ENCODE measurements at regions not wholly inside any gene's neighbourhood (a gene's known extent, or its start where the extent isn't known, plus 50 kb on each side); places are given as distances from the start of the nearest gene placed in this dataset.
A peak's percentile ranks its signal among the peaks of the same experiment; 100 is the strongest.

- H3K9ac ChIP-seq (ENCODE audit: low read length): no peak overlapping the region
- H2BK15ac ChIP-seq (ENCODE audit: low read depth, poor library complexity, severe bottlenecking): no peak overlapping the region
- no peak overlapping the region for H4K91ac ChIP-seq (ENCODE audit: low read length)
- no peaks in the 10 kb centered on the region for H3K79me1 ChIP-seq (replicated peaks; ENCODE audit: low read length, poor library complexity, severe bottlenecking)
- no peak overlapping the region for H3K4ac ChIP-seq (ENCODE audit: low read depth in 1 of 2, low read length in 2 of 2)
- H3K36me3 ChIP-seq (ENCODE audit: control insufficient read depth in 1 of 2, insufficient read depth in 2 of 2, low read depth in 1 of 2, low read length in 2 of 2): no peaks in the 10 kb centered on the region
- no peak overlapping the region for H3K4me2 ChIP-seq (ENCODE audit: low read length, poor library complexity, severe bottlenecking)
- H2BK120ac ChIP-seq (ENCODE audit: low read depth, low read length): no peak overlapping the region
- no peak overlapping the region for H2BK12ac ChIP-seq (ENCODE audit: low read length in 2 of 2)
- no peak overlapping the region for H3K23ac ChIP-seq (ENCODE audit: low read length in 2 of 2)
- H3K18ac ChIP-seq (ENCODE audit: low read depth in 1 of 2, low read length in 2 of 2): no peak overlapping the region
- no peaks in the 10 kb centered on the region for H3K9me3 ChIP-seq (ENCODE audit: control insufficient read depth, low read length)
- no peak overlapping the region for H2AK5ac ChIP-seq (ENCODE audit: low read length, severe bottlenecking)
- no peak overlapping the region for H3K27ac ChIP-seq (ENCODE audit: low read length, poor library complexity, severe bottlenecking)
- no peak overlapping the region for H3K4me3 ChIP-seq (ENCODE audit: insufficient read depth in 1 of 2, low read depth in 1 of 2, low read length in 2 of 2)
- DNase-seq: peak; percentile 40
- H3K14ac ChIP-seq (ENCODE audit: low read length in 2 of 2): no peak overlapping the region
- H2BK5ac ChIP-seq (ENCODE audit: low read depth, low read length, poor library complexity, severe bottlenecking): no peak overlapping the region
- H4K8ac ChIP-seq (ENCODE audit: low read length): no peak overlapping the region
- H3K4me1 ChIP-seq (ENCODE audit: control insufficient read depth, insufficient read depth, low read depth, low read length): no peaks in the 10 kb centered on the region
- no peak overlapping the region for H2AFZ ChIP-seq (ENCODE audit: low read depth, low read length)
- WGBS: 67% methylated on average over 3 of the region's 3 CpGs
- peaks cover 0 to 16% of the 10 kb centered on the region in 2 experiments for H3K27me3 ChIP-seq (ENCODE audit: control insufficient read depth in 1 of 2, insufficient read depth in 1 of 2, low read length in 2 of 2)
Observed at GRCh38 chr4:85058551-85058950, 92.1 kb upstream of the WDFY3 start.

DNA sequence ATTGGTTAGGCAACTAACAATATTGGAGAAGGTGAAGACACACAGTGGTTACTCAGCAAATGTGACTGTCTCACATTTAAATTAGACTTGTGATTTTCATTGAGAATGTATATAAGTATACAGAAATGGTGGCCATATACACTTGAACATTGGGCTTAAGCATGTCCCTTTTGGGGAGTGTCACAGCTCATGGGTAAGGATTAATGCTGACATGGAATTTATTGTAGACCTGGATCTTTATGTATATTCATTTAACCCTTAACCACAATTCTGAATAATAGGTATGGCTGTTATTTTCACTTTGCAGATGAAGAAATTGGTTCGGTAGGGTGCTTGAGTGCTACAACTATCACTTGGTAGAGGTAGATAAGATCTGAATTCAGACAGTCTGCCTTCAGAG is 95.5 kb upstream of the WDFY3 start:
- Histone ChIP-seq H3K4me2 (ENCODE audit: low read length, poor library complexity, severe bottlenecking) (no peak overlapping the region), H3K14ac (ENCODE audit: low read length in 2 of 2) (no peak overlapping the region), H3K4ac (ENCODE audit: low read depth in 1 of 2, low read length in 2 of 2) (no peak overlapping the region), H3K36me3 (ENCODE audit: control insufficient read depth in 1 of 2, insufficient read depth in 2 of 2, low read depth in 1 of 2, low read length in 2 of 2) (no peaks in the 10 kb centered on the region), H2BK15ac (ENCODE audit: low read depth, poor library complexity, severe bottlenecking) (no peak overlapping the region), H3K27ac (ENCODE audit: low read length, poor library complexity, severe bottlenecking) (no peak overlapping the region), H2BK12ac (ENCODE audit: low read length in 2 of 2) (no peak overlapping the region), H2BK5ac (ENCODE audit: low read depth, low read length, poor library complexity, severe bottlenecking) (no peak overlapping the region), H3K79me1 (replicated peaks; ENCODE audit: low read length, poor library complexity, severe bottlenecking) (no peaks in the 10 kb centered on the region), H3K9me3 (ENCODE audit: control insufficient read depth, low read length) (no peaks in the 10 kb centered on the region), H3K9ac (ENCODE audit: low read length) (no peak overlapping the region), H3K23ac (ENCODE audit: low read length in 2 of 2) (no peak overlapping the region), H2AFZ (ENCODE audit: low read depth, low read length) (no peak overlapping the region), H3K27me3 (ENCODE audit: control insufficient read depth in 1 of 2, insufficient read depth in 1 of 2, low read length in 2 of 2) (peaks cover 0 to 8% of the 10 kb centered on the region in 2 experiments), H4K8ac (ENCODE audit: low read length) (no peak overlapping the region), H3K4me1 (ENCODE audit: control insufficient read depth, insufficient read depth, low read depth, low read length) (no peaks in the 10 kb centered on the region), H3K18ac (ENCODE audit: low read depth in 1 of 2, low read length in 2 of 2) (no peak overlapping the region), H4K91ac (ENCODE audit: low read length) (no peak overlapping the region), H2AK5ac (ENCODE audit: low read length, severe bottlenecking) (no peak overlapping the region), H3K4me3 (ENCODE audit: insufficient read depth in 1 of 2, low read depth in 1 of 2, low read length in 2 of 2) (no peak overlapping the region), H2BK120ac (ENCODE audit: low read depth, low read length) (no peak overlapping the region)
- no CpG with 5 or more reads among the region's 1 CpG for WGBS
- DNase-seq: no peak

GRCh38 chr4:85062466-85062865 is 96.0 kb upstream of the WDFY3 start:
- no peak overlapping the region for H3K4ac ChIP-seq (ENCODE audit: low read depth in 1 of 2, low read length in 2 of 2)
- no peak overlapping the region for H2BK12ac ChIP-seq (ENCODE audit: low read length in 2 of 2)
- no peaks in the 10 kb centered on the region for H3K36me3 ChIP-seq (ENCODE audit: control insufficient read depth in 1 of 2, insufficient read depth in 2 of 2, low read depth in 1 of 2, low read length in 2 of 2)
- H3K9me3 ChIP-seq (ENCODE audit: control insufficient read depth, low read length): no peaks in the 10 kb centered on the region
- no peak overlapping the region for H3K23ac ChIP-seq (ENCODE audit: low read length in 2 of 2)
- H2BK5ac ChIP-seq (ENCODE audit: low read depth, low read length, poor library complexity, severe bottlenecking): no peak overlapping the region
- no peak overlapping the region for H3K27ac ChIP-seq (ENCODE audit: low read length, poor library complexity, severe bottlenecking)
- H2BK120ac ChIP-seq (ENCODE audit: low read depth, low read length): no peak overlapping the region
- no peak overlapping the region for H2AK5ac ChIP-seq (ENCODE audit: low read length, severe bottlenecking)
- no peak overlapping the region for H3K14ac ChIP-seq (ENCODE audit: low read length in 2 of 2)
- no peak overlapping the region for H3K9ac ChIP-seq (ENCODE audit: low read length)
- H4K8ac ChIP-seq (ENCODE audit: low read length): no peak overlapping the region
- H3K79me1 ChIP-seq (replicated peaks; ENCODE audit: low read length, poor library complexity, severe bottlenecking): no peaks in the 10 kb centered on the region
- DNase-seq: no peak
- peaks cover 0 to 8% of the 10 kb centered on the region in 2 experiments for H3K27me3 ChIP-seq (ENCODE audit: control insufficient read depth in 1 of 2, insufficient read depth in 1 of 2, low read length in 2 of 2)
- H2AFZ ChIP-seq (ENCODE audit: low read depth, low read length): no peak overlapping the region
- H2BK15ac ChIP-seq (ENCODE audit: low read depth, poor library complexity, severe bottlenecking): no peak overlapping the region
- no peak overlapping the region for H3K4me2 ChIP-seq (ENCODE audit: low read length, poor library complexity, severe bottlenecking)
- no peaks in the 10 kb centered on the region for H3K4me1 ChIP-seq (ENCODE audit: control insufficient read depth, insufficient read depth, low read depth, low read length)
- H3K18ac ChIP-seq (ENCODE audit: low read depth in 1 of 2, low read length in 2 of 2): no peak overlapping the region
- no peak overlapping the region for H4K91ac ChIP-seq (ENCODE audit: low read length)
- no peak overlapping the region for H3K4me3 ChIP-seq (ENCODE audit: insufficient read depth in 1 of 2, low read depth in 1 of 2, low read length in 2 of 2)

DNA sequence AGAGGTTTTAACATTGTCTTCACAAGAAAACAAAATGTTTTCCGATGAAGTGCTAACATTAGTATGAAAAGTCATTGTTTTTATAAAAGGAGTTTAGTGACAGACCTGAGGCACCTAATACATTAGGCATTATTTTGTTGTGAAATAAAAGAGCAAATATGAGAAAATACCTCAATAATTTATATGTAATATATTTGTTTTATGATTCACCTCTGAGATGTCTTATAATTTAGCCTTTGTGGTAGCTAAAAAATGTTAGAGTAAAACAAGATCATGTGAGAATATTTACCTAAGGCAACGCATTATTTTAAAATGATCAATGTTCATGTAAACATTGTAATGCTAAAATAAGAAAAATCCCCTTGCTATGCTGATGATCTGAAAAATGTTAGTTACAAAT is 100.9 kb upstream of the WDFY3 start:
- no peak overlapping the region for H3K18ac ChIP-seq (ENCODE audit: low read depth in 1 of 2, low read length in 2 of 2)
- WGBS: no CpG with 5 or more reads among the region's 2 CpGs
- H3K36me3 ChIP-seq (ENCODE audit: control insufficient read depth in 1 of 2, insufficient read depth in 2 of 2, low read depth in 1 of 2, low read length in 2 of 2): no peaks in the 10 kb centered on the region
- H3K23ac ChIP-seq (ENCODE audit: low read length in 2 of 2): no peak overlapping the region
- no peak overlapping the region for H2BK12ac ChIP-seq (ENCODE audit: low read length in 2 of 2)
- H2BK15ac ChIP-seq (ENCODE audit: low read depth, poor library complexity, severe bottlenecking): no peak overlapping the region
- no peak overlapping the region for H3K4ac ChIP-seq (ENCODE audit: low read depth in 1 of 2, low read length in 2 of 2)
- H3K14ac ChIP-seq (ENCODE audit: low read length in 2 of 2): no peak overlapping the region
- H2AFZ ChIP-seq (ENCODE audit: low read depth, low read length): no peak overlapping the region
- no peaks in the 10 kb centered on the region for H3K4me1 ChIP-seq (ENCODE audit: control insufficient read depth, insufficient read depth, low read depth, low read length)
- H3K9ac ChIP-seq (ENCODE audit: low read length): no peak overlapping the region
- H3K27ac ChIP-seq (ENCODE audit: low read length, poor library complexity, severe bottlenecking): no peak overlapping the region
- no peak overlapping the region for H4K8ac ChIP-seq (ENCODE audit: low read length)
- no peak for DNase-seq
- no peaks in the 10 kb centered on the region for H3K79me1 ChIP-seq (replicated peaks; ENCODE audit: low read length, poor library complexity, severe bottlenecking)
- H2AK5ac ChIP-seq (ENCODE audit: low read length, severe bottlenecking): no peak overlapping the region
- no peaks in the 10 kb centered on the region for H3K9me3 ChIP-seq (ENCODE audit: control insufficient read depth, low read length)
- peaks cover 0 to 4% of the 10 kb centered on the region in 2 experiments for H3K27me3 ChIP-seq (ENCODE audit: control insufficient read depth in 1 of 2, insufficient read depth in 1 of 2, low read length in 2 of 2)
- H3K4me3 ChIP-seq (ENCODE audit: insufficient read depth in 1 of 2, low read depth in 1 of 2, low read length in 2 of 2): no peak overlapping the region
- no peak overlapping the region for H2BK120ac ChIP-seq (ENCODE audit: low read depth, low read length)
- no peak overlapping the region for H3K4me2 ChIP-seq (ENCODE audit: low read length, poor library complexity, severe bottlenecking)
- H4K91ac ChIP-seq (ENCODE audit: low read length): no peak overlapping the region
- no peak overlapping the region for H2BK5ac ChIP-seq (ENCODE audit: low read depth, low read length, poor library complexity, severe bottlenecking)

Measured in mesenchymal stem cell (in vitro differentiated cells and primary cell).